ENCODE measurements at regions not wholly inside any gene's neighbourhood (a gene's known extent, or its start where the extent isn't known, plus 50 kb on each side); places are given as distances from the start of the nearest gene placed in this dataset.
"Not testable (repeated sequence)": the region's sequence is repeated elsewhere in the genome, so short reads cannot be mapped to it uniquely, and the experiment has no call there.

DNA sequence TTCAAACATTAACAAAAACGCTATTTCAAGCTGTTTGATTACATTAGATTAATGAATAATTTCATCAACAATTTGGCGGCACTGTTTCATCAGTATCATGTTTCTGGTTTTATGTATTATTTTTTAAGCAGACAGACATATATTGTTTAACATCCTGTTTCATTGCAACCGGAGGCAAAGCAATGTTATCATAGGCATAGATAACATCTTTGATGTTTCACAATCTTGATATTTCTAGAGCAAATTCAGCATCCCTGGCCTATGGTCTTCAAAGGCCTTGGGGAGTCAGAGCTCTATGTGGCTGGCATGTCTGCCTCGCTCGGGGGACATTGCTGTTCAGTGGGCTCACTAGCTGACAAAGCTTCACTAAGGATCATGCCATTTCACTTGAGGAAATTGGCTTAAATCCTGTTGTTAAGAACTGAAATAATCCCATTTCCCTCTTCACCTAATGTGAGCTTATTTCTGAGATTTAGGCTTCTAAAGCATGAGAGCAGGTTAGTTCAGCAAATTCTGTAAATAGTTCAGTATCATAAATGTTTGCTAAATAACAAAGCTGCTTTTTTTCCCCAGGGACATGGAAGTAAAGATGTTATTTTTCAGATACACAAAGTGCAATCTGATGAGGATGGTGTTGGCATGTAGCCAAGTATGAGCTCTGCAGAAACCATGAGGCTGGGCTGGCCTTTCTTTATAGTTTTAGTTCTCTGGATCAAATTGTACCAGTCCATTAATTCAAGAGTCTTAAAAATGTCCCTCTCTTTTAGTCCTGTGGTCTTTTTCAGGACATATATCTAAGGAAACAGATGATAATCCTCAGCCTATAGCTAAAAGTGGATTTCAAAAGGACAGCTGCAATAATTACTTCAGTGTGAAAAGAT lies 941.4 kb downstream of the PLOD2 start:
- DNase-seq: no peak

DNA sequence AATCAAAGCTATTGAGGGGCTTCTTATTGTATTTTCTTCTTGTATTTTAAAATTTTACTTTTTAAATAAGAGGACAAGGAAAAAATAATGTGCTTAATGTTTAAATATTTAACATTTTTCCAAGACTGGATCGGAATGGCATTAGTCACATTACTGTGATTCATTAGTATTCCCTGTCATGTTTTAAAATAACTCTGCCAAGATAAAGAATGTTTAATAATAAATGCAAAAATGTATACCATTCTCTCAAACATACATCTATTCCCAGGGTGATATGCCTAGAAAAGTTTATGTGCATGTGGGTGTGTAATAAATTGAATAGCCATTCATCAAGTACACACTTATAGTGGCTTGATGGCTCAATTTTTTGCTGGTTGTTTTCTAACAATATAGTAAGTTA lies 936.1 kb downstream of the PLOD2 start:
- no peak for DNase-seq

DNA sequence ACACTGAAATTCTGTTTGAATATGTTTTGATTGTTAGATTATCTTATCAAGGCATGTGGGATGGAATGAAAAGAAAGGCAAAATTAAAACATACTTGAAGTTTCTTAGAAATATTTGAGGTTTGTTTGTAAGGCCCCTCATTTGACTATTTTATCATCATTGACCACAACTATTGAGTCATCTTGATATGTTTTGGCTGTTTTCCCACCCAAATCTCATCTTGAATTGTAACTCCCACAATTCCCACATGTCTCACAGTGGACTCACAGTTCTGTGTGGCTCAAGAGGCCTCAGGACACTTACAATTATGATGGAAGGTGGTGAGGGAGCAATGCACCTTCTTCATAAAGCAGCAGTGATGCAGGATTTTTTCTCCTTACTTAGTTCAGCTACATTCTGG lies 917.1 kb downstream of the PLOD2 start:
- DNase-seq: no peak

DNA sequence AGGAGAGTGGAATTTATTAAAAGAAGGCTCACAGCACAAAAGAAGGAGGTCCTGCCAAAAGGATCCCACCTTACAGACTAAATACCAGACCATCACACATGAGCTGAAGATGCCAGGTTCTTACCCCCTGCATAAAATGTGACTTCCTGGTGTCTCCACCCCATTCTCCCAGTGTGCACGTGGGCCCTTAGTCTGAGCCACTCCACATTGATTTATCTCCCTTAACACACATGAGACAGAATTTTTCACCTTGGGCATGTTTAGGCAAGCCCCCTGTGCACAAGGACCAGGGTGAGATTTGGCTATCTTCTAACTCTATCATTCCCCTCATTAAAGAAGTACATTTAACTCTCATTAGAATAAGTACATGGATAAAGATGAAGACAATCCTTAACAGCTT lies 916.7 kb downstream of the PLOD2 start:
- no peak for DNase-seq

DNA sequence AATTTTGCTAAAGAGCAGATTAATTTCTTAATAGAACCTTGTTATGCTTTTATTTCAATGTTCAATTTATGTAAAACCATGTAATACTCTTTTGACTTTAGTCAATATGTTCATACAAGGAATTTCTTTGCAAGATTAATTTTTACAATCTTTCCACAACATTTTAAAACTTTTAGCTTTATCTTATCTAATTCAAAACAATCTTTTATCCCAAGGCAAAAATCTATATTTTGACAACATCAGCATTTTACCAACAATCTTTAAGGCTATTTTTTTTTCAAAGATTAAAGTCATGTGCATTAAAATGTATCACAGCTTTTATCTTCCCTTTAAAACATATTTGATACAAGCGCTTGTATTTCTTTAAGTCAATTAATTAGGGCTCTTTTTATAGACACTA lies 914.7 kb downstream of the PLOD2 start:
- DNase-seq: no peak

DNA sequence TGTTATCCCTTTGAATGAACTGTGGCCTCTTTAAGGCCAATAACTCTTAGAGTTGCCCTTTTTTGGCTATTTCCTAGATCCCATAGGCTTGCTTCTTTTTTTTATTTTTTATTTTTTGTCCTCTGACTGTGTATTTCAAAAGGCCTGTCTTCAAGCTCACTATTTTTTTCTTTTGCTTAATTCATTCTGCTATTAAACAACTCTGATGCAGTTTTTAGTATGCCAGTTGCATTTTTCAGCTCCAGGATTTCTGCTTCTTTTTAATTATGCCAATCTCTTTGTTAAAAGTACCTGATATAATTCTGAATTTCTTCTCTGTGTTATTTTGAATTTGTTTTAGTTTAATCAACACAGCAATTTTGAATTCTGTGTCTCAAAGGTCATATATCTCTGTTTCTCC lies 912.1 kb downstream of the PLOD2 start:
- no peak for DNase-seq

DNA sequence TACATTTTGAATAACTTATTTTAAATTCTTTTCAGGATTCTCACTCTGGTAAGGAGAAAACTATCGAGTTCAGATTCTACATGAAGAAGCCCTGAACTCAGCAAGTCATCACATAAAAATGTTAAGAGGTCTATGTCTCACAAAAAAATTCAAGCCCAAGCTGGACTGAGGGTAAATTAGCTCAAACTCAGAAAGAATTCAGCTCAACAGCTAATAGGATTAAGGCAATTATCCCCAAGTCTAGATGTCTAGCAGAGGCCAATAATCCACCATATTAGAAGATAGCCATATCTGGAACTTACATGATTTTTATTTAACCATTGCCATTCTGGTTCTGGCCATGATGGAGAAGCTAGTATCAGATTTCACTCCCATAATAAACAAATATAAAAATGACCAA lies 909.7 kb downstream of the PLOD2 start:
- no peak for DNase-seq

DNA sequence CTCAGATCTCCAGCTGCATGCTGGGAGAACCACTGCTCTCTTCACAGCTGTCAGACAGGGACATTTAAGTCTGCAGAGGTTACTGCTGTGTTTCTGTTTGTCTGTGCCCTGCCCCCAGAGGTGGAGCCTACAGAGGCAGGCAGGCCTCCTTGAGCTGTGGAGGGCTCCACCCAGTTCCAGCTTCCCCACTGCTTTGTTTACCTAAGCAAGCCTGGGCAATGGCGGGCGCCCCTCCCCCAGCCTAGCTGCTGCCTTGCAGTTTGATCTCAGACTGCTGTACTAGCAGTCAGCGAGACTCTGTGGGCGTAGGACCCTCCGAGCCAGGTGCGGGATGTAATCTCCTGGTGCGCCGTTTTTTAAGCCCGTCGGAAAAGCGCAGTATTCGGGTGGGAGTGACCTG lies 903.0 kb downstream of the PLOD2 start:
- DNase-seq: not testable (repeated sequence)

DNA sequence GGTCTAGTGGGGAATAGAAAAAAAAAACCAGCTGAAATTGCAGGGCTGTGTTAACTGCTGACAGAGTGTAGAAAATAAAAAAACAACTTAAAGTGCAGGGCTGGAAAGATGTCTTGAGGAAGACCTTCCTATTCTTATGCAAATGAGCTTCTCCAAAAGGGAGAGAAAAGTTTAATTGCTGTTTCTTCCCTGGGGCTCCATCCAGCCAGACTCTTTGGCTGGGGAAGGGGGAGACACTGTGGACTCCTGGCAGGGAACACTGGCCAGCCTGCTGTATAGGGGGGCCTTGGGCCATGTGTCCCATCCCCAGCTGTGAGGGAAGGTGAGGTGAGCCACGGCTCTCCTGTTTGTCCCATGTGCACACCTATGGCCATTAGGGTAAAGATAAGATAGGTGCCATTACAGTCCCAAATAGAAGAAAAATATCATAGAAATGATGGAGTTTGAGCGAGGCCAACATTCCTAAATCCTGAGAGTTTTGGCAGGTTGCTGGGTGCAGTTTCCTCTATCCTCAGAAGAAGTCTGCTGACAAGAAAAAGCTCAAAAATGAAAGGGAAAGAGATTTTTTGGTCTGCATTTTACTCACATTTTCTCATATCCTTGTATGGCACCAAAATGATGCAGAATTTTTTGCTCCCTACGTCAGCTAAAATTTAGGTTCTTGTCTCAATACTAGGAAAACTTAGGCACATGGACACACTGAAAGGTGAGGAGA lies 901.7 kb downstream of the PLOD2 start:
- DNase-seq: no peak

DNA sequence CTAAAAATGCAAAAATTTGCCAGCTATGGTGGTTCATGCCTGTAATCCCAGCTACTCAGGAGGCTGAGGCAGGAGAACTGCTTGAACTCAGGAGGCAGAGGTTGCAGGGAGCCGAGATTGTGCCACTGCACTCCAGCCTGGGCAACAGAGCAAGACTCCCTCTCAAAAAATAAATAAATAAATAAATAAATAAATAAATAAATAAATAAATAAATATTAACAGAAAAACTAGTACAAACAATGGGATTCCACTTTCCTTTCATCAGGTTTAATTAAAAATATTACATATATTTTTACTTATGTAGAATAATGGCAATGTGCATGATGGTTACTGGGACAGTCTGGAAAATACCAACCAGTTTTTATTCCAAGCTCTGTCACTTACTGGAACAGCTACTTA lies 897.5 kb downstream of the PLOD2 start:
- not testable (repeated sequence) for DNase-seq

DNA sequence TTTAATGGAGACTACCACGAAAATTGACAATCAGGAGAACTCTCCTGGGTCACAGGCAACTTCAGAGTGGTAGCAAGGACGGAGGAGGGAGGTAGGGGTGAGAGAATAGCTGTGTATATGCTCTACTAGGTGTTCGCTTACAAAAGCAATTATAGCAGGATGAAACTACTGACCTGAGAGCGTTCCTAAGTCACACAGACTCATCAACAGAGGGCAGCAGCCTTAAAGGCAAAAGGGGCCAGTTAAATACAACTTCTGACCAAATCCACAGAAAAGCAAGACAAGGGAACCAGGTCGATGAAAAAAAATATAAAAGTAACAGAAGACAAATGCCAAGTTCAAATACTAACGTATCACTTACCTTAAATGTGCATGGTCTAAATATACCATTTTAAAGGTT lies 894.6 kb downstream of the PLOD2 start:
- no peak for DNase-seq

DNA sequence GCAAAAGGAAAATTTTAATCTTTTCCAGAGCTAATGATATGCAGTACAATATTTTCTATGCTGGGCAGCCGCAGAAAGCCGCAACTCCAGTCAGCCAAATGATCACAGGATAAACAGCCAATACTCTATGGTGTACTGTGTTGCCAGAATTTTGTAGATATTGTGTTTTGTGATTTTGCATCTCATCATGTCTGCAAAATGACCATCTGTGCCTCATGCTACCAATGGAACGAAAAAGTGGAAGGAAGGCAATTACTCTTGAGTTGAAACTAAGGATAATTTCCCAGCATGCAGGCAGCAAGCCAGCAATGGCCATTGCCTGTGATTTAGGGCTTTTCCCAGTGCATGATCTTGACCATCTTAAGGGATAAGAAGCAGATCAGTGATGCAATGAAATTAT lies 891.9 kb downstream of the PLOD2 start:
- DNase-seq: no peak

DNA sequence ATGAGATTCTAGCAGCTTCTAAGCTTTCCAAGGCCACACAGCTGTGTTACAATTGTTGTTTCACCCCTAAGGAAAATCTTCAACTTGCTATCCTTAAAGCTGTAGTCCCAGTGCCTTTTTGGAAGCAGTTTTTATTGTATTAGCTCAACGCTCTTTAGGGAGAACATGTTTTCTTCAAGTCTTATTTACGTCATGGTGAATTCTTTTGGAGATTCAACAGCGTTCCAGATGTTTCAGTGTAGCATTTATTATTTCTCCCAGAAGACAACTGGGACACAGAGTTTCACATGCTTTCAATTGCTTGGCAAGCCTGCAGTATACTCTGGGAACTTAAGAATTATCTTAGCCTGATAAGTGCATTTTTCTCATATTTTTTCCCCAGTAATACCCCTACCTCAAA lies 888.3 kb downstream of the PLOD2 start:
- DNase-seq: no peak

DNA sequence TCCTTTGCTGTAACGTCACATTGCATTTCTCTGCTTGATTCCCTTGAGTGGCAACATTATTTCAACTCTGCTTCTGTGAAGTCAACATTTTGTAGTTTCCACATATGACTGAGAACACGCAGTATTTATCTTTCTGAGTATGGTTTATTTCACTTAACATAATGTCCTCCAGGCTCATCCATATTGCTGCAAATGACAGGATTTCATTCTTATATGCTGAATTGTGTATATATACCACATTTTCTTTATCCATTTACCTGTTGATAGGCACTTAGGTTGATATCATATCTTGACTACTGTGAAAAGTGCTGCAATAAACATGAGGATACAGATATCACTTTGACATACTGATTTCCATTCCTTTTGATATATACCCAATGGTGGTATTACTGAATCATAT lies 878.5 kb downstream of the PLOD2 start:
- no peak for DNase-seq

DNA sequence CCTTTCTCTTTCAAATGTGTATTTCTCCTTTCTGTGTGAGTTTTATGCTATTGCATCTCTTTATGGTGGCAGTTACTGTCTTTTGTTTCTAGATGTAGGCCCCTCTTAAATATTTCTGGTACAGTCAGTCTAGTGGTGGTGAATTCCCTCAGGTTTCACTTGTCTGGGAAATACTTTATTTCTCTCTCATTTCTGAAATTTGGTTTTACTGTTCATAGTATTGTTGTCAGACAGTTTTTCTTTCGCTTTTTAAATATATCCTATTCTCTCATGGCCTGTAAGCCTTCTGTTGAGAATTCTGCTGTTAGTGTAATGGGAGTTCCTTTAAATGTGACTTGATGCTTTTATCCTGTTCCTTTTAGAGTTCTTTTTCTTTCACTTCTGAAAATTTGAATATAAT lies 874.0 kb downstream of the PLOD2 start:
- no peak for DNase-seq

DNA sequence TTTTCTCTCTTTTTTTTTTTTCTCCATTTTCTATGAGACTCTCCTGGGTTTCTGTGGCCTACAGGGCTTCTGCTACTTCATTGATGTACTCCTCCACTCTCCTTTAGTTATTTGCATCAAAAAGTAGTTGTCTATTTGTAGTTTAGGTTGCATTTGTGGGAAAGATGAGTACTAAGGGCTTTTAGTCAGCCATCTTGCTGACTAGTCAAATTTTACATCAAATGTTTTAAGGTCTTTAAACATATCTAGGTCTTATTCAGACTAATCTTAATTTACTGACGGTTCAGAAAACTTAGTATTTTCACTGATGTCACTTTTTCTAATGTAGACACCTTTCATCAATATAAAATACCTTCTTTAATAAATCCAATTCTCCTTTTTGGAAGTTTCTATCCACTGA lies 871.0 kb downstream of the PLOD2 start:
- no peak for DNase-seq

DNA sequence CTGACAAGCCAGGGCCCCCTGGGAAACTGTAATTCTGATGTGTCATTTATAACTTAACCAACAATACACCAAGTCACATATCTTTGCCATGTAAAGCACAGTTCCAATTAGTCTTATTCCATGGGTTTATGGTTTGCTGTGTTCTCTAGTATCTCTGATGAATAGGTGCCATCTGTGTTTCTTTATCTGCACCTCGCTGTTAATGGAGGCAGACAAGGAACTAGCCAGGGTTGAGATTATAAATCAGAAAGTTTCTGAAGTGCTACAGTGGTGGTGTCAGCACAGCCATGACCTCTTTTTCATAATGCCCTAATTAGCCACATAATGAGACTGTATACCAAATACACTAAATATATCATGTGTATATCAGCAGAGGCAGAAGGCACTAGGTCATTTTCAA lies 866.4 kb downstream of the PLOD2 start:
- no peak for DNase-seq

DNA sequence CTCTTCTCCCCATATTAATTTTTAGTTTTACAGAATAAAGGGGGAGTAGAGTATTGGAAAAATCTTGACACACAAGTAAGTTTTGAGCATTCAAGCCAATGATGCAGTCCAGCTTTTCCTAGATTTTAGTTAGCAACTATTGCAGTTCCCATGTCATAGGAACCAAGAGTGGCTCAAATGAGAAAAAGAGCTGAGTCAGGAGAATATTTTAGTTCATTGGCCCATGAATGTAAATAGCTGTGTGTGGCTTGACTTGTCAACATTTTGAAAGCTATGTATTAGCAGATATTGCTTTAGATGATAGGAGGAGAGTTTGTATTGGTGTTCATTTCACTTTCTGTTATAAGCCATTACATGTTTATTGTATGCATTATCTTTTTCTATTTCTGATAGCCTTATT lies 853.7 kb downstream of the PLOD2 start:
- no peak for DNase-seq

DNA sequence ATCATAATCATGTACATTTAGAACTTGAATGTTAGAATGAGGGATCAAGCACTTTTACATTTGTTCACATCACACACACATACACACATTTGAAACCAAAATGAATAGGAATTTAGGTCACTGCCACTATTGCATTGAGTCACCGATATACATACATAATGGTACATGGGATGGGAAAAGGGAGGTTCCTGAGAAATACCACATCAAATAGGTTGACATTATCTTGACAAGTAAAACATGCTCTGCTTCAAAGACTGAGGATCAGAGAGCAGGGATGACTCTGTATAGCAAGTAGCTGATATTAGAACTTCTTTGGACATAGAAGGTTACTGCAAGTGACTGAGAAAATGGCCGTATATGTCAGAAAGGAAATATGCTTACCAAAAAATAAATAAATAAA lies 847.2 kb downstream of the PLOD2 start:
- DNase-seq: no peak

DNA sequence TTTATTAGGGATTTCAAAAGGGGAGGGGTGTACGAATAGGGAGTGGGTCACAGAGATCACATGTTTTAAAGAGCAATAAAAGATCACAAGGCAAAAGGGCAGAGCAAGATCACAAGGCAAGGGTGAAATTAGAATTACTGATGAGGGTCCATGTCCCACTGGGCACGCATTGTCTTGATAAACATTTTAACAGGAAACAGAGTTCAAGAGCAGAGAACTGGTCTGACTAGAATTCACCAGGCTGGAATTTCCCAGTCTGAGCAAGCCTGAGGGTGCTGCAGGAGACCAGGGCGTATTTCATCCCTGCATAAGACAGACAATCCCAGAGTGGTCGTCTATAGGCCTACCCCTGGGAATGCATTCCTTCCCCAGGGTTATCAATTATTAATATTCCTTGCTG lies 844.7 kb downstream of the PLOD2 start:
- DNase-seq: not testable (repeated sequence)

DNA sequence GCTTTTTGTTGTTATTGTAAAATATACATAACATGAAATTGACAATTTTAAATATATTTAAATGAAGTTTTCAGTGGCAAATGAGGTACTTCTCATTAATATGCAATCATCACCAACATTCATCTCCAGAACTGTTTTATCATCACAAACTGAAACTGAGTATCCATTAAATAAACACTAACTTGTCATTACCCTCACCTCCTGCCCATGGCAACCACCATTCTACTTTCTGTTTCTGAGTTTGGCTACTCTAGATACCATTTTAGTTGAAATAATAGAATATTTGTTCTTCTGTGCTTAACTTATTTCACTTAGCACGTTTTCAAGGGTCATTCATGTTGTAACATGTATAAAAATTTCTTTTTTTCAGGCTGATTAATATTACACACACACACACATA lies 834.3 kb downstream of the PLOD2 start:
- no peak for DNase-seq

DNA sequence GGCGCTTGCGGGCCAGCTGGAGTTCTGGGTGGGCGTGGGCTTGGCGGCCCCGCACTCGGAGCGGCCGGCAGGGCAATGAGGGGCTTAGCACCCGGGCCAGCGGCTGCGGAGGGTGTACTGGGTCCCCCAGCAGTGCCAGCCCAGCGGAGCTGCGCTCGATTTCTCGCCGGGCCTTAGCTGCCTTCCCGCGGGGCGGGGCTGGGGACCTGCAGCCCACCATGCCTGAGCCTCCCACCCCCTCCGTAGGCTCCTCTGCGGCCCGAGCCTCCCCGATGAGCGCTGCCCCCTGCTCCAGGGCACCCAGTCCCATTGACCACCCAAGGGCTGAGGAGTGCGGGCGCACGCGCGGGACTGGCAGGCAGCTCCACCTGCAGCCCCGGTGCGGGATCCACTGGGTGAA lies 827.6 kb downstream of the PLOD2 start:
- not testable (repeated sequence) for DNase-seq

DNA sequence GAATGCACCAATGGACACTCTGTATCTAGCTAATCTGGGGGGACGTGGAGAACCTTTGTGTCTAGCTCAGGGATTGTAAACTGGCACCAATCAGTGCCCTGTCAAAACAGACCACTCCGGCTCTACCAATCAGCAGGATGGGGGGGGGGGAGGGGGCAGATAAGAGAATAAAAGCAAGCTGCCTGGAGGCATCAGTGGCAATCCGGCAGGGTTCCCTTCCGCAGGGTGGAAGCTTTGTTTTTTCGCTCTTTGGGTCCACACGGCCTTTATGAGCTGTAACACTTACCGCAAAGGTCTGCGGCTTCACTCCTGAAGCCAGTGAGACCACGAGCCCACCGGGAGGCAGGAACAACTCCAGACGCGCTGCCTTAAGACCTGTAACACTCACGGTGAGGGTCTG lies 827.1 kb downstream of the PLOD2 start:
- DNase-seq: no peak

DNA sequence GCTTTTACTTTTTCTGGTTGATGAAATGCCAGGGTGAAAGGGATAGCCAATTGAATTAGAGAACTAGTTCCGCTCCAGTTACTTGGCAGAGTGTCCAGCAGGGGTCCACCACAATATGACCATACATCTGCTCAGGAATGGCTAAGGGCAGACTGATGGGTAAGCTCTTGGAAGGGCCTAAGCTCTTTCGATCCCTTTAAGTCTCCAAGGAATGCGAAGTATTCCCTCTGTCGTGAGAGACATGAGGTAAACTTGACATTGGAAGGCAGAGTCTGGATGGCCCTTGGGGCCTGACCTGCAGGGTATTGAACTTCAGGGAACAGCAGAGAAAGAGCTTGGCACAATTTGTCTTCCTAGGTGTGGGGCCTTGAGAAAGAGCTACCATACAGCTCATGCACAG lies 805.8 kb downstream of the PLOD2 start:
- no peak for DNase-seq

DNA sequence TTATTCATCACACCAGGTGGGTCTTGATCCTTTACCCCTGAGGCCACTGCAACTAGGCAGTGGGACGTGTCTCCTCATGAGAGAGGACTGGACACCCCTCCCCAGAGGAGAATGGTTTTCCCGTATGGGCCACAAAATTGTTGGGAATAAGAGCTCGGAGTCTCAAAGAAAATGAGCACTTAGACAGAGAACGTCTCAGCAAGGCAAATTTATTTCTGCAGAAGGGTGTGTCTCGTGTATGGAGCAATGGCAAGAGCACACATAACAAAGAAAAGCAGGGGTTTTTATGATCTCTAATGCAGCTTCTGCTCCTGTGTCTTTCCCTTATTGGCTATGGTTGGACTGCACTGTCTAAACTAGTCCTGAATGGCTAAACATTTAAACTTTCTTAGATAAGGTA lies 803.5 kb downstream of the PLOD2 start:
- no peak for DNase-seq

Data from CD4-positive, alpha-beta T cell treated with Interferon gamma for 1 hour (primary cell).